CD1c-positive myeloid dendritic cell (primary cell): ENCODE measurements at regions not wholly inside any gene's neighbourhood (a gene's known extent, or its start where the extent isn't known, plus 50 kb on each side); places are given as distances from the start of the nearest gene placed in this dataset.
A peak's percentile ranks its signal among the peaks of the same experiment; 100 is the strongest.
"Not testable (repeated sequence)": the region's sequence is repeated elsewhere in the genome, so short reads cannot be mapped to it uniquely, and the experiment has no call there.

Experiments
- DNase-seq: peaks from one replicate; pipeline ENCODE4 v3.0.0-alpha.2; 2016; ENCODE audit errors: extremely low spot score

DNA sequence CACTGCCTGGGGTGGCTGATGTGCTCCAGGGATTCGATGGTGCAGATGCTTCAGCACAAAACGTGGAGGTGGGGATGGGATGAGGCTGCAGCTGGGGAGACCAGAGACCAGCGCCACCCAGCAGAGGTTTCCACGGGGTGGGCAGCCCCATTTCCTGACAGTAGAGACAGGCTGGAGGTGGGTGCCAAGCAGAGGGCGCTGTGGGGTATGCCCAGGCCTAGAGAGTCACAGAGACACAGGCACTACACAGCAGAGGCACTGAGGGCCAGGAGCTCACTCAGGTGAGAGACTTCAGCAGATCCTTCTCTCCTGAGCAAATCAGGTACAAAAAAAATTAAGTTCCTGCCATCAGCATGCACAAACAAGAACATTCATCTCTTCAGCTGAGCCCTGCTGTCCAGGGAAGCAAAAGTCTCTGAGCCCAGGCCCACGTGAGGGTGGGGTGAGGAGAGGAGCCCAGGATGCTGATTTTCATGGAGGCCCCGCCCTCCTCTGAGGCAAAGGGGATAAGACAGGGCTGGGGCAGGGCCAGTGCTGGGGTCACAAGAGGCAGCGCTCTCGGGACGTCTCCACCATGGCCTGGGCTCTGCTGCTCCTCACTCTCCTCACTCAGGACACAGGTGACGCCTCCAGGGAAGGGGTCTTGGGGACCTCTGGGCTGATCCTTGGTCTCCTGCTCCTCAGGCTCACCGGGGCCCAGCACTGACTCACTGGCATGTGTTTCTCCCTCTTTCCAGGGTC, 53.1 kb downstream of the GGTLC2 start:
- no peak for DNase-seq

DNA sequence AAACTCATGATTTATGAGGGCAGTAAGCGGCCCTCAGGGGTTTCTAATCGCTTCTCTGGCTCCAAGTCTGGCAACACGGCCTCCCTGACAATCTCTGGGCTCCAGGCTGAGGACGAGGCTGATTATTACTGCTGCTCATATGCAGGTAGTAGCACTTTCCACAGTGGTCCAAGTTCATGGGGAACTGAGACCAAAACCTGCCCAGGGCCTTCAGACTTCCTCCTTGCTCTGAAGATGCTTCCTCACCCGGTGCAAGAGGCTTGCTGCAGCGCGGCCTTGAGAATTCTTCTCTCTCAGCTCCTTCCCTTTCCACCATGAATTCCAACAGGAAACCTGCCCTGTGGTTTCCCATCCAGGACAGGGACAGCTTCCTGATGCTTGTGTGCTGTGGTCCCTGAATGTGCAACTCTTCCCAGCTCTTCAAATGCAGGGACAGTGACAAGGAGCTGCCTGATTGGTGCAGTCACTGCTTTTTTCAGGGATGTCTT, 53.9 kb downstream of the GGTLC2 start:
- peak; percentile 50 for DNase-seq

DNA sequence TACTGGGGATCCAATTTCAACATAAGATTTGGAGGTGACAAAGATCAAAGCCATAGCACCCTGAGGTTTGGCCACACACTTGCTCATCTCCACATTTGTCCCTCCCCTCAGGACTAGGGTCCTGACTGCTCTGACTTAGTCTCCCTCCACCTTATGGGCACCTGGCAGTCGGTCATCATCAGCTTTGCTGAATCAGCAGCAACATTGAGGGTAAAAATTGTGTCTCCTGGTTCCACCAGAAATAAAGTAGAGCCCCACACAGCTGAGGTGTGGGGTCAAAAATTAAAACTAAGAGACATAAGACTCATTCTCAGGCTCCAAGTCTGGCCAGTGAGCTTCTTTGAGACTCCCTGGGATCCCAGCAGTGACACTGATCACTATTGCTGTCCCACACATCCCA, 56.2 kb downstream of the GGTLC2 start:
- DNase-seq = no peak

DNA sequence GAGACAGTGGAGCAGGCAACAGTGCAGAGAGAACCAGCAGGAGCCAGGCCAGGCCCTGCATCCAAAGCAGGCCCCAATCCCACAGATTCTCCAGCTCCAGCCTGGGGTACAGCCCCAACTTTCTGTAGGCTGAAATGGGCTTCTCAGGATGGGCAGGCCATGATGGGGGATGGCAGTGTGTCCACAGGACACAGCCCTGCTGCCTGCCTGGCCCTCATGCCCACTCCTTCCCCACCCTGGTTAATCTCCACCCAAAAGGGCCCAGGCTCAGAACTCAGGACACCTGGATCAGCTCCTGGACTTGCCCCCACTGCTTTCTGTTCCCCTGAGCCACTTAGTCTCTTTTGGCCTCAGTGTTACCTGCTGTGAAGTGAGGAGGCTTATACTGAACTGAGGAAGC, 57.1 kb downstream of the GGTLC2 start:
- not testable (repeated sequence) for DNase-seq

GRCh38 chr22:22702237-22703202, 58.1 kb downstream of the GGTLC2 start:
- DNase-seq = no peak

DNA sequence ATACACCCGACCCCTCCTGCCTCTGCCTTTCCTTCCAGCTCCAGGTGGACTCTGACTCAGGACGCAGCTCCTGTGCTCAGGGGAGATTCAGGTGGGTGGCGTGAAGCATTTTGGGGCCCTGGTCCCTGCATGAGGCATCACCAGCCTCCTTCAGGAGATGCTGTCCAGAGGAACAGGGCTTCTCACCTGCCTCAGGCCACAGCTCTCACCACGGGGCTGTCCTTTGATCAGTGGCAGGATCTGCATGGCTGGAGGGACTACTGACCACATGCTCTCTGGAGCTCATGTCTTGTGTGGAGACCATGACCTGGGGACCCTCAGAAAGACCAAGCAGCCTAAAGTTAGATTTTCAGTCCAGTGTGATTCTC, 58.8 kb downstream of the GGTLC2 start:
- DNase-seq = no peak

- DNase-seq = no peak
Measured at GRCh38 chr22:22703715-22704114, 59.3 kb downstream of the GGTLC2 start.

GRCh38 chr22:22704156-22704946, 59.9 kb downstream of the GGTLC2 start:
- no peak for DNase-seq

DNA sequence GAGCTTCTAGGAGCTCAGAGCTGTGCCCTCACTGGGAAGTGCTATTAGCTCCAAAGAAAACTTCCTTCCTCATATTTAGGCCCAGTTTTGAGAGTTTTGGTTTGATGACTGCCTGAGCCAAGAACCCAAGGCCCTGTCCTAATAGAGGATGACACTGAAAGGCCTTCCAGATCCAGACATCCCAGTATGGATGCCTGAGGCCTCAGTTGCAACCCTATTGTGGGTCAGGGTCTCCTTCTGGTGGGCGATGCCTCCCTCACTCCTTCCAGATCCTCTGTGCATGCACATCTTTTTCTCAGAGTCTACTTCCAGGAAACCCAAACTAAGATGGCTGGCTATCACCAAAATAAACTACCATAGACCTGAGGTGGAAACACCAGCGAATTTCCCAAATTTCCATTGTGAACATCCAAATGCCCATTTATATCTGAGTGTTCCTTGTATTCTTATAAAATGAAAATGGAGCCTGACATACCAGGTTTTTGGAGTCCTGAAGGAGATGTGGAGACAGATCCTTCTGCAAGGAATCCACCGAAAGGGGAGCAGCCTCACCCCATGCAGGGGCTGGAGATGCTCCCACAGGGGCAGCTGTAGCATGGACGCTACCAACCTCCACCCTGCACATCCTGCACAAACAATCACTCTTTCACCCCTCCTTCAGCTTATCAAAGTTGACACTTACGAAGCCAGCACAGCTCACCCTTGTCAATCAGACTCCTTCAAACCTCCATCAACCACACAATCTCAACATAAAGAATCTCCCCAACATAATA, 61.1 kb downstream of the GGTLC2 start:
- no peak for DNase-seq

- DNase-seq = peak; percentile 40
Measured at GRCh38 chr22:22706253-22706915, 62.0 kb downstream of the GGTLC2 start.

DNA sequence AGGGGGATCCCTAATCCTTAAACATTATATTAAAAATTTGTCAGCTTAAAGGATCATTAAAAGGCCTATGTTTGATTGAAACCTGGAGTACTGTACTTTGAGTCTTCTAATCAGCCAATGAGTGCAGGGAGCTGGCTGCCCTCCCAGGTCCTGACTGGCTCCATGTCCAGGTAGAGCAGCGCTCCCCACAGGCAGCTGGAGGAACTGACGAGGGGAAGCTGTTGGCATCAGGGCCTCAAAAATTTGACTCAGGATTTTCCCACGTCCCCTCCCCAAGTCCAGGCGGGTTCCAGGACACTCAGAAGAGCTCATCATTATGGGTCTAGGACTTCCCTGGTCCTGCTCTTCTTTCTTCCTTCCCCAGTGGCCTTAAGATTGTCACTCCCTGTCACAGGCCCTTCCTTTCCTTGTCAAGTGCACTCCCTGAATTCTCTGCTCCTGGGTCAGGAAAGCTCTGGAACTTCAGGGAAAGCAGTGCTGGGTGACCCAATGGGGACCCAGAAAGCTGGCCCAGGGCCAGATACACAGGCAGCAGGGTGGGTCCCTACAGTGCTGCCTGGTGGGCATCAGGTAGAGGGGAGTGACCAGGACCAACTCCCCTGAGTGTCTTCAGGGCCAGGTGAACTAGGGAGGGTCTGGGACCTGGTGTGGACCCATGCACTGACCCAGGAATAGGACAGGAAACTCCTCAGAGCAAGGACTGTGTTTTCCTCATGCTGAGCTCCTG, 65.5 kb downstream of the GGTLC2 start:
- no peak for DNase-seq

DNA sequence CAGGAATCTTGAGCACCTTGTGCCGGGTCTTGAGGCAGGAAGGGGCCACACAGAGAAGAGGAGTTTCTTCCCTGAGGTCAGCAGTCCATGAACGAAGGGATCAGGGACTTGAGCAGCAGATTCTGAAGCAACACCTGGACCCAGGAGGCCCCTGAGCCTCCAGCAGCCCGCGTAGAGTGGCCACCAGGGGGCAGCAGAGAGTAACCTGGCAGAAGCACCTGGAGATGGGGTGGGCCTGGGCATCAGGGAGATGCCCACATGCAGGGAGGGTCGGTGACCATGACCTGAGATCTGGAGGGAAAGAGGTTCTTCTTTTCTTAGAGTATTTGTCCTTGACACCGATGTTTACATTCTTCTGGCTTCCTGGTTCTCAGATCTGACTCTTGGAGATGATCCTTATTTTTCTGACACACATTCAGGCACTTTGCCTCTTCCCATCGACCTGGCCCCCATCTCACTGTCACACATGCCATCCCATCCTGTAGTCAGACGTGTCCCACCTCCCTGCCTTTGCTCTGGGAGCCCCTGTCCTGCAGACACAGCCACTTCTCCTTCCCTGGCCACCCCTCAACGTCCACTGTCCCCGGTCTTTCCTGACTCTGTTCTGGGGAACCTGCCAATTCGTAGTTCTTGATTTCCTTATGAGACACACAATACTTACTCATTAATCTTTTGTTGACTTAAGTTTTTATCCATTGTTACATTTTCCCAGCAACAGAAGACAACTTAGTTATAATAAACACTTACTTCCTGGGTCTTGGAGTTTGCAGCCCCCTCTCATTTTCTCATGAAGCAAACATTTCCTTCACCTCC, 66.5 kb downstream of the GGTLC2 start:
- peak; percentile 63 for DNase-seq

DNA sequence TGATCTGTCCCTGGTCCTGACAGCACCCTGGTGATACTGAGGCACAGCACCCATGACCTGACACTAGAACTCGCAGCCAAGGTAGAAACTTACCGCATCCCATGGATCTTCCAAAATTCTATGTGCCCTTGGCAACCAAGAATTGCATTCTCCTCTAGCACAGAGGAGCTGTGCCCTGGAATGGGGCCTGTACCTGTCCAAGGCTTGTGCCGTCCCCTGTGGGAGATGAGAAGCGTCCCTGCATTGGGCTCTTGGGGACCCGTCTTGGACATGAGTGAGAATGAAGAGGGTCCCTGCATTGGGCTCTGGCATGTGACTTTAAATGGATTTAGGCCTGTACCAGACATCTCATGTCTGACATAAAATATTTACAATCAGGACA, 67.1 kb downstream of the GGTLC2 start:
- DNase-seq = no peak

DNA sequence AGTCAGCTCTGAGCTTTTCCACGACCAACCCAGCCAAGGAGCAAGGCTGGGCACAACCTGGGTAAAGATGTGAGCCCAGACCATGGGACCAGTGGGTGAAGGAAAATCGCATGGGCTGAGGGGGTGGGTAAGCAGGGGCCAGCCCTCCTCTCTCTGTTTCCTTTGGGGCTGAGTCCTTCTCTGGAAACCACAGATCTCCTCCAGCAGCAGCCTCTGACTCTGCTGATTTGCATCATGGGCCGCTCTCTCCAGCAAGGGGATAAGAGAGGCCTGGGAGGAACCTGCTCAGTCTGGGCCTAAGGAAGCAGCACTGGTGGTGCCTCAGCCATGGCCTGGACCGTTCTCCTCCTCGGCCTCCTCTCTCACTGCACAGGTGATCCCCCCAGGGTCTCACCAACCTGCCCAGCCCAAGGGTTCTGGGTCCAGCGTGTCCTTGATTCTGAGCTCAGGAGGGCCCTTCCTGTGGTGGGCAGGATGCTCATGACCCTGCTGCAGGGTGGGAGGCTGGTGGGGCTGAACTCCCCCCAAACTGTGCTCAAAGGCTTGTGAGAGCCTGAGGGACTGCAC, 67.8 kb downstream of the GGTLC2 start:
- DNase-seq = no peak

DNA sequence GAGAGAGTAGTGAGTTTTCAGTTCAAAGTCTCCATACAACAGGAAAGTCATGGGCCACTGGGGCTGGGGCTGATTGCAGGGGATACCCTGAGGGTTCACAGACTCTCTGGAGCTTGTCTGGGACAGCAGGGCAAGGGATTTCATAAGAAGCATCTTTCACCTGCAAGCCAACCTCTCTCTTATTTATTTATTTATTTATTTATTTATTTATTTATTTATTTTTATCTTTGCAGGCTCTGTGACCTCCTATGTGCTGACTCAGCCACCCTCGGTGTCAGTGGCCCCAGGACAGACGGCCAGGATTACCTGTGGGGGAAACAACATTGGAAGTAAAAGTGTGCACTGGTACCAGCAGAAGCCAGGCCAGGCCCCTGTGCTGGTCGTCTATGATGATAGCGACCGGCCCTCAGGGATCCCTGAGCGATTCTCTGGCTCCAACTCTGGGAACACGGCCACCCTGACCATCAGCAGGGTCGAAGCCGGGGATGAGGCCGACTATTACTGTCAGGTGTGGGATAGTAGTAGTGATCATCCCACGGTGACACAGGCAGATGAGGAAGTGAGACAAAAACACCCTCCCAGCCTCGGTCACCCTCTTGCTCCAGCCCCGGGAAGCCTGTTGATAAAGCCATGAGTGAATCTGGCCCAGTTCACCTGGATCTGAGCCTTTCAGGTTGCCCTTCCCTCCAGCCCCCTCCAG, 68.4 kb downstream of the GGTLC2 start:
- peak; percentile 54 for DNase-seq

- no peak for DNase-seq
Measured at GRCh38 chr22:22713416-22713815, 69.0 kb downstream of the GGTLC2 start.

GRCh38 chr22:22714600-22715335, 70.4 kb downstream of the GGTLC2 start:
- DNase-seq = peak; percentile 90
